ENCODE measurements at regions not wholly inside any gene's neighbourhood (a gene's known extent, or its start where the extent isn't known, plus 50 kb on each side); places are given as distances from the start of the nearest gene placed in this dataset.
"Not testable (repeated sequence)": the region's sequence is repeated elsewhere in the genome, so short reads cannot be mapped to it uniquely, and the experiment has no call there.

- DNase-seq = no peak
- no peak overlapping the region for H3K27ac Mint-ChIP-seq
- H3K27me3 Mint-ChIP-seq = peaks cover 8% of the 10 kb centered on the region
- H3K4me1 Mint-ChIP-seq = peaks cover 4% of the 10 kb centered on the region
- no peak overlapping the region for H3K4me3 Mint-ChIP-seq
- no peak for ATAC-seq
- H3K9me3 Mint-ChIP-seq = no peaks in the 10 kb centered on the region
These were observed 82.4 kb upstream of the OSBPL8 start for GRCh38 chr12:76641961-76642360.

GRCh38 chr12:76643438-76643837 is 83.9 kb upstream of the OSBPL8 start:
- H3K27me3 Mint-ChIP-seq = peaks cover 8% of the 10 kb centered on the region
- no peak for DNase-seq

GRCh38 chr12:76644950-76645349 is 85.4 kb upstream of the OSBPL8 start:
- no peak for DNase-seq
- H3K4me1 Mint-ChIP-seq = no peaks in the 10 kb centered on the region
- H3K9me3 Mint-ChIP-seq = no peaks in the 10 kb centered on the region
- peaks cover 8% of the 10 kb centered on the region for H3K27me3 Mint-ChIP-seq
- no peak for ATAC-seq
- no peak overlapping the region for H3K27ac Mint-ChIP-seq
- H3K4me3 Mint-ChIP-seq = no peak overlapping the region

More at GRCh38 chr12:76643438-76643837, 83.9 kb upstream of the OSBPL8 start:
- Mint-ChIP-seq H3K27ac (no peak overlapping the region), H3K4me1 (no peaks in the 10 kb centered on the region), H3K9me3 (no peaks in the 10 kb centered on the region), H3K4me3 (no peak overlapping the region)
- ATAC-seq = no peak

- no peak for DNase-seq
- H3K4me3 Mint-ChIP-seq = no peak overlapping the region
- H3K27ac Mint-ChIP-seq = no peak overlapping the region
- ATAC-seq = no peak
- peaks cover 8% of the 10 kb centered on the region for H3K27me3 Mint-ChIP-seq
- no peaks in the 10 kb centered on the region for H3K4me1 Mint-ChIP-seq
- H3K9me3 Mint-ChIP-seq = no peaks in the 10 kb centered on the region
These were observed 86.4 kb upstream of the OSBPL8 start for GRCh38 chr12:76645934-76646333.

GRCh38 chr12:76646366-76646765 is 86.8 kb upstream of the OSBPL8 start:
- ATAC-seq = no peak
- Mint-ChIP-seq H3K9me3 (no peaks in the 10 kb centered on the region), H3K27me3 (peaks cover 8% of the 10 kb centered on the region), H3K4me1 (no peaks in the 10 kb centered on the region), H3K27ac (no peak overlapping the region), H3K4me3 (no peak overlapping the region)
- no peak for DNase-seq

- Mint-ChIP-seq H3K9me3 (no peaks in the 10 kb centered on the region), H3K4me1 (no peaks in the 10 kb centered on the region), H3K27me3 (peaks cover 8% of the 10 kb centered on the region), H3K27ac (peak overlapping the region in 1 of 2 donors; percentile 66), H3K4me3 (no peak overlapping the region)
- no peak for DNase-seq
- no peak for ATAC-seq
These were observed 89.5 kb upstream of the OSBPL8 start for GRCh38 chr12:76649099-76649498.

- peak overlapping the region in 1 of 2 donors; percentile 21 for H3K4me3 Mint-ChIP-seq
These were observed 92.8 kb upstream of the OSBPL8 start for GRCh38 chr12:76652402-76652801.

GRCh38 chr12:76653342-76653741 is 93.8 kb upstream of the OSBPL8 start:
- no peak for ATAC-seq
- Mint-ChIP-seq H3K9me3 (peaks cover 3 to 5% of the 10 kb centered on the region in 2 donors), H3K4me1 (no peaks in the 10 kb centered on the region), H3K4me3 (no peak overlapping the region), H3K27me3 (peaks cover 6% of the 10 kb centered on the region), H3K27ac (no peak overlapping the region)
- no peak for DNase-seq

More at GRCh38 chr12:76652402-76652801, 92.8 kb upstream of the OSBPL8 start:
- ATAC-seq (no peak), DNase-seq (no peak)
- no peak overlapping the region for H3K27ac Mint-ChIP-seq
- no peaks in the 10 kb centered on the region for H3K4me1 Mint-ChIP-seq
- no peaks in the 10 kb centered on the region for H3K9me3 Mint-ChIP-seq
- no peaks in the 10 kb centered on the region for H3K27me3 Mint-ChIP-seq

GRCh38 chr12:76664731-76665130 is 99.2 kb upstream of the ZDHHC17 start:
- DNase-seq (no peak), ATAC-seq (no peak)
- Mint-ChIP-seq H3K4me3 (no peak overlapping the region), H3K27ac (no peak overlapping the region), H3K27me3 (peaks cover 27% of the 10 kb centered on the region), H3K4me1 (peaks cover 17% of the 10 kb centered on the region), H3K9me3 (peaks cover 0 to 11% of the 10 kb centered on the region in 2 donors)

- no peak for ATAC-seq
- DNase-seq = no peak
- H3K27ac Mint-ChIP-seq = no peak overlapping the region
- peaks cover 27% of the 10 kb centered on the region for H3K27me3 Mint-ChIP-seq
- peaks cover 17% of the 10 kb centered on the region for H3K4me1 Mint-ChIP-seq
- H3K9me3 Mint-ChIP-seq = peaks cover 0 to 11% of the 10 kb centered on the region in 2 donors
- peak overlapping the region in 1 of 2 donors; percentile 33 for H3K4me3 Mint-ChIP-seq
These were observed 97.6 kb upstream of the ZDHHC17 start for GRCh38 chr12:76666290-76666835.

GRCh38 chr12:76669981-76670380 is 93.9 kb upstream of the ZDHHC17 start:
- DNase-seq (no peak), ATAC-seq (no peak)
- Mint-ChIP-seq H3K27me3 (peaks cover 15% of the 10 kb centered on the region), H3K9me3 (peaks cover 0 to 11% of the 10 kb centered on the region in 2 donors), H3K27ac (no peak overlapping the region), H3K4me1 (peaks cover 17% of the 10 kb centered on the region), H3K4me3 (no peak overlapping the region)

GRCh38 chr12:76670776-76671175 is 93.1 kb upstream of the ZDHHC17 start:
- ATAC-seq = no peak
- H3K27me3 Mint-ChIP-seq = peaks cover 9% of the 10 kb centered on the region

GRCh38 chr12:76674669-76675315 is 89.1 kb upstream of the ZDHHC17 start:
- Mint-ChIP-seq H3K4me3 (no peak overlapping the region), H3K9me3 (no peaks in the 10 kb centered on the region), H3K4me1 (no peaks in the 10 kb centered on the region), H3K27ac (no peak overlapping the region), H3K27me3 (no peaks in the 10 kb centered on the region)
- DNase-seq = no peak
- ATAC-seq = peak; percentile 64

More at GRCh38 chr12:76670776-76671175, 93.1 kb upstream of the ZDHHC17 start:
- H3K4me1 Mint-ChIP-seq = peaks cover 13% of the 10 kb centered on the region
- peaks cover 0 to 11% of the 10 kb centered on the region in 2 donors for H3K9me3 Mint-ChIP-seq
- no peak overlapping the region for H3K27ac Mint-ChIP-seq
- DNase-seq = no peak
- H3K4me3 Mint-ChIP-seq = no peak overlapping the region

- not testable (repeated sequence) for H3K9me3 Mint-ChIP-seq, DNase-seq, H3K4me1 Mint-ChIP-seq, H3K27me3 Mint-ChIP-seq, ATAC-seq, H3K27ac Mint-ChIP-seq, H3K4me3 Mint-ChIP-seq
These were observed 87.7 kb upstream of the ZDHHC17 start for GRCh38 chr12:76676261-76676660.

- H3K4me1 Mint-ChIP-seq = no peaks in the 10 kb centered on the region
- no peaks in the 10 kb centered on the region for H3K27me3 Mint-ChIP-seq
- ATAC-seq (no peak), DNase-seq (no peak)
- no peak overlapping the region for H3K4me3 Mint-ChIP-seq
- H3K9me3 Mint-ChIP-seq = no peaks in the 10 kb centered on the region
- no peak overlapping the region for H3K27ac Mint-ChIP-seq
These were observed 84.9 kb upstream of the ZDHHC17 start for GRCh38 chr12:76678992-76679391.

GRCh38 chr12:76679778-76680177 is 84.1 kb upstream of the ZDHHC17 start:
- Mint-ChIP-seq H3K4me1 (no peaks in the 10 kb centered on the region), H3K27me3 (no peaks in the 10 kb centered on the region), H3K4me3 (no peak overlapping the region), H3K9me3 (no peaks in the 10 kb centered on the region), H3K27ac (no peak overlapping the region)
- DNase-seq (no peak), ATAC-seq (no peak)

- Mint-ChIP-seq H3K4me1 (peaks cover 6% of the 10 kb centered on the region), H3K4me3 (no peak overlapping the region), H3K27ac (no peak overlapping the region), H3K27me3 (no peaks in the 10 kb centered on the region), H3K9me3 (no peaks in the 10 kb centered on the region)
- no peak for ATAC-seq
- DNase-seq = no peak
These were observed 83.0 kb upstream of the ZDHHC17 start for GRCh38 chr12:76680940-76681339.

Data from stimulated activated naive CD8-positive, alpha-beta T cell treated with anti-CD3 and anti-CD28 coated beads, Interleukin-15, amount 100 ng/mL, for 72 hours (primary cell).